GM12873 (cell line): ENCODE measurements at regions not wholly inside any gene's neighbourhood (a gene's known extent, or its start where the extent isn't known, plus 50 kb on each side); places are given as distances from the start of the nearest gene placed in this dataset.

Experiments
- TF ChIP-seq, protein P1 (sequence below): IDR thresholded peaks from 2 replicates; pipeline ENCODE4 v1.5.1; 2012; ENCODE audit warnings: low read depth, mild to moderate bottlenecking, moderate library complexity, low read length, control low read depth; ENCODE audit not compliant: insufficient read depth; ENCODE audit errors: missing control alignments

DNA sequence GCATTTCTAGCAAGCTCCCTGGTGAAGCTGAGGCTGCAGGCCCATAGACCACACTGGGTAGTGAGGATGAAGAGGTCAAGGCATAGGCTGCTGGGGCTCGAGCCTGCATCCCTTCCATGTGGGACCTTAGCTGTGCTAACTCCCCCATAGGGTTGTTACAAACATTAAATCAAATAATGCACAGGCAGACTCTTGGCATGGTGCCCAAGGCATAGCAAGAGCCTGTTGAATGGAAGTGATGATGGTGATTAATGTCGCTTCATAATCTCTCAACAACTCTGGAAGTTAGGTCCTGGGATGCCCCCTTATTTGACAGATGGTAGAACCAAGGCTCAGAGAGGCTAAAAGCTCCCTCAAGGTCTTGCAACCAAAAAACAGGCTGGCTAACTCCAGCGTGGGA, 283.9 kb upstream of the EEF2KMT start:
- TF ChIP-seq, protein P1, sequence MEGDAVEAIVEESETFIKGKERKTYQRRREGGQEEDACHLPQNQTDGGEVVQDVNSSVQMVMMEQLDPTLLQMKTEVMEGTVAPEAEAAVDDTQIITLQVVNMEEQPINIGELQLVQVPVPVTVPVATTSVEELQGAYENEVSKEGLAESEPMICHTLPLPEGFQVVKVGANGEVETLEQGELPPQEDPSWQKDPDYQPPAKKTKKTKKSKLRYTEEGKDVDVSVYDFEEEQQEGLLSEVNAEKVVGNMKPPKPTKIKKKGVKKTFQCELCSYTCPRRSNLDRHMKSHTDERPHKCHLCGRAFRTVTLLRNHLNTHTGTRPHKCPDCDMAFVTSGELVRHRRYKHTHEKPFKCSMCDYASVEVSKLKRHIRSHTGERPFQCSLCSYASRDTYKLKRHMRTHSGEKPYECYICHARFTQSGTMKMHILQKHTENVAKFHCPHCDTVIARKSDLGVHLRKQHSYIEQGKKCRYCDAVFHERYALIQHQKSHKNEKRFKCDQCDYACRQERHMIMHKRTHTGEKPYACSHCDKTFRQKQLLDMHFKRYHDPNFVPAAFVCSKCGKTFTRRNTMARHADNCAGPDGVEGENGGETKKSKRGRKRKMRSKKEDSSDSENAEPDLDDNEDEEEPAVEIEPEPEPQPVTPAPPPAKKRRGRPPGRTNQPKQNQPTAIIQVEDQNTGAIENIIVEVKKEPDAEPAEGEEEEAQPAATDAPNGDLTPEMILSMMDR: no peak

DNA sequence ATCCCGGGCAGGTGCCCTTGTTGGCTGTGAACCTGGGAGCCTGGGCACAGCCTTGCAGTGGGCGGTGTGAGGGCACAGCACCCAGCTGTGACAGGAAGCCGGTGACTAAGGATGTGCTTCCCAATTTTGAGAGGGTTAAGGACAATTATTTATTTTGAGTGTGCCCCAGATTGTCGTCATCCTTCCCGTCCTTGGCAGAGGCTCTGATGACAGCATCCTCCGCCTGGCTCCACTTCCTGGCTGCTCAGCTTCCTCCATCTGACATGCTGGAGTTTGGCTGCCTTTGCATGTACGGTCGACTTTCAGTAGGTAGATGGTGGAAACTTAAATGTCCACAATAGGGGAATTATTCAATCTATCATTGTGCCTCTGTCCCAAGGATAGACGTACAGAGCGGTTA, 282.4 kb upstream of the EEF2KMT start:
- TF ChIP-seq, protein P1: no peak

DNA sequence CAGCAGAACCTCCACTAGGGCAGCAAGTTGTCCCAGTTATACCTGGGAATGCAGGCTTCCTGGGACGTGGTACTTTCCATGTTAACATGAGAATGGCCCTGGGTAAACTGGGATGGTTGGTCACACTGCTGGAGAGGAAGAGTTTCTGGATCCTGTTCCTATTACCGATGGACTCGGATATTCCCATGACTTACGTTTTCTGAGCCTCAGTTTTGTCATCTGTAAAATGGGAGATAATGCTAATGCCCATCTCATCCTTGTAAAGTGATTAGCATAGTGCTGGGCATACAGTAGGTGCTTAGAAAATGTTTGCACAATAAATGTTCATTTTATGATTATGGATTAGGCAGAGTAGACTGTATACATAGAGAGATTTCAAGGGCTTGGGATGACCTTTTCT, 280.9 kb upstream of the EEF2KMT start:
- TF ChIP-seq, protein P1: no peak

DNA sequence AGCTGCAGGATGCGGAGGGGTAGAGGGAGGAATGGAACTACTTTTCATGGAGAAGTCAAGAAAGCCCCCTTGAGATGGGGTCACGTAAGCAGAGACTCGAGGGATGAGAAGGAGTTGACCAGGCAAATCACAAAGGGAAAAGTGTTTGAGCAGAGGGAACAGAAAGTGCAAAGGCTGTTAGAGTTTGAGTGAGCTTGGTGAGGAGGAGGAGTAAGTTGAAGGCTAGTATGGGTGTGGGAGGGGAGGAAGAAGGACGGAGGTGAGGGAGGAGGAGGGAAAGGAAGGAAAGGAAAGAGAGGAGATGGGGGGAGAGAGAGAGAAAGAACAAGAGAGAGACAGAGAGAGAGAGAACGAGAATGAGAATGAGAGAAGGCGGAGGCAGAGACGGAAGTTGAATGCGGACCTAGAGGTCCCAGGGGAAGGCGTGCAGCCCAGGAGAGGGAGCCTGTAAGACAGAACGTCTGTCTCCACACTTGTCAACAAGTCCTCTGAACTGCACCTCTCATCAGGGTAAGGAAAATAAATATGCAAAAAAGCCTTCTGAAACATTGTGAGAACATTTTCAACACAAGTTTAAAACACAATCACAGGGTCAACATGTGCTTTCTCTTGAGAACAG, 279.8 kb upstream of the EEF2KMT start:
- TF ChIP-seq, protein P1: no peak

DNA sequence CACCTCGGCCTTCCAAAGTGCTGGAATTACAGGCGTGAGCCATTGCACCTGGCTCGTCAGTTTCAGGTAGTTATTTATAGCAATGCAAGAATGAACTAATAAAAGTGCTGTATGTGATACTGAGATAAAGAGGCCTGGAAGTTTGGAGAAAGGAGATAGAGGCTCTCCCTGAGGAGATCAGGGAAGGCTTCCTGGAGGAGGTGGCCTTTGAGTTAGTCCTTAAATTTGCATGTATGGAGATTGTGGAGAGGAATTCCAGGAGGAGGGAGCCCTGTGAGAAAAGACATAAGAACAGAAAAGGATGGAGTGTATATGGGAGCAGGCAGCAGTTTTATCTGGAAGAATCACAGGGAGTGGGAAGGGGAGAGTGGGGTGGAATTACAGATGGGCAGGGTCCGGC, 276.6 kb upstream of the EEF2KMT start:
- TF ChIP-seq, protein P1: no peak

DNA sequence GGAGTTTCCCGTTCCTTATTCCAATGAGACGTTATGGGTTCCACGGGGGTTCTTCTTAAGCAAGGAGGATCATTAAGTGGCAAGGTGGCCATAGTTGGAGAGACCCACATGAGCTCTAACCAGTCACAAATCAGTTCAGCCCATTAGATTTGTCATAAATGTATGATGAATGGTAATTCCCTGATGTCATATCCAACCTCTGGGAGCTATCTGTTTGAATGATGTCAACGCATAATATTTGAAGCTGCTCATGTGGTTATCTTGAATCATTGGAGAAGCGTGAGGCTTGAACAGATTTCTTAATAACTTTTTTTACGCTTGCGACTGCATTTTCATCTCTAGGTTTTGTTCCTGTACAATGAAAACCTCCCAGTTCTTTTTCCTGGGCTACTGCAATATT, 270.4 kb upstream of the EEF2KMT start:
- TF ChIP-seq, protein P1: no peak

DNA sequence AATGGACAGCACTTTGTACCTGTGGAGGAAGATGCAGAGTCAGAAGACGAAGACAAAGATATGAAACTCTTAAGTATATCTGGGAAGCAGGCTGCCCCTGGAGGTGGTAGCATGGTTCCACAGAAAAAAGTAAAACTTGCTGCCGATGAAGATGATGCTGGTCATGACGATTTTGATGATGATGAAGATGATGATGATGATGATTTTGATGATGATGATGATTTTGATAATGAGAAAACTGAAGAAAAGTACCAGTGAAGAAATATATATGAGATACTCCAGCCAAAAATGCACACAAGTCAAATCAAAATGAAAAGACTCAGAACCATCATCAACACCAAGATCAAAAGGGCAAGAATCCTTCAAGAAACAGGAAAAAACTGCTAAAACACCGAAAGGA, 268.5 kb upstream of the EEF2KMT start:
- TF ChIP-seq, protein P1: no peak
